Uterus (tissue), 3 donors: ENCODE measurements at regions not wholly inside any gene's neighbourhood (a gene's known extent, or its start where the extent isn't known, plus 50 kb on each side); places are given as distances from the start of the nearest gene placed in this dataset.

Experiments
- DNase-seq, 2 donors: peaks; one replicate each; pipeline ENCODE4 v3.0.0-alpha.2; 2019 to 2020
- H3K27ac ChIP-seq, 2 donors: fragments of 200-600 bp; sonication (generic); 1 replicate in 1 of 2; 2 replicates in 1 of 2; pipeline ENCODE4 v1.5.1; 2016 to 2018
- H3K27me3 ChIP-seq, 2 donors: fragments of 200-600 bp; sonication (generic); one replicate each; pipeline ENCODE4 v1.5.1; 2018 to 2019; ENCODE audit warnings: control low read depth in 1 of 2
- H3K36me3 ChIP-seq, 2 donors: fragments of 200-600 bp; sonication (generic); one replicate each; pipeline ENCODE4 v1.5.1; 2019; ENCODE audit warnings: control low read depth in 1 of 2
- H3K4me1 ChIP-seq, 2 donors: fragments of 200-600 bp; sonication (generic); one replicate each; pipeline ENCODE4 v1.5.1; 2018 to 2019; ENCODE audit warnings: control low read depth in 1 of 2
- H3K4me3 ChIP-seq, 2 donors: fragments of 200-600 bp; sonication (generic); 1 replicate in 1 of 2; 2 replicates in 1 of 2; pipeline ENCODE4 v1.5.1; 2018 to 2019; ENCODE audit warnings: mild to moderate bottlenecking in 1 of 2
- H3K9me3 ChIP-seq, 2 donors: fragments of 200-600 bp; sonication (generic); one replicate each; pipeline ENCODE4 v1.5.1; 2019; ENCODE audit warnings: control low read depth in 1 of 2
- POLR2A ChIP-seq, 2 donors: fragments of 450-650 bp; IDR thresholded peaks; one replicate each; pipeline ENCODE4 v1.6.1; 2016; ENCODE audit warnings: antibody characterized with exemption in 2 of 2, mild to moderate bottlenecking in 1 of 2, moderate library complexity in 1 of 2
- intact Hi-C: fragments of 100-400 bp; cut with DNase I; formaldehyde crosslinking; loops from one replicate; pipeline ENCODE4 v1.15.1; 2023; ENCODE audit warnings: low total_unique reads
- TF ChIP-seq, protein P1 (sequence below), 4 experiments: fragments of 200-600 bp in 2 of 4; fragments of 450-650 bp in 2 of 4; sonication (generic) in 2 of 4; IDR thresholded peaks; one replicate each; pipeline ENCODE4 v1.5.1; 2016 to 2019; ENCODE audit warnings: antibody characterized with exemption in 4 of 4, mild to moderate bottlenecking in 2 of 4, moderate library complexity in 1 of 4
- donor health status: DM: yes; HTN: yes; CAD: no.

DNA sequence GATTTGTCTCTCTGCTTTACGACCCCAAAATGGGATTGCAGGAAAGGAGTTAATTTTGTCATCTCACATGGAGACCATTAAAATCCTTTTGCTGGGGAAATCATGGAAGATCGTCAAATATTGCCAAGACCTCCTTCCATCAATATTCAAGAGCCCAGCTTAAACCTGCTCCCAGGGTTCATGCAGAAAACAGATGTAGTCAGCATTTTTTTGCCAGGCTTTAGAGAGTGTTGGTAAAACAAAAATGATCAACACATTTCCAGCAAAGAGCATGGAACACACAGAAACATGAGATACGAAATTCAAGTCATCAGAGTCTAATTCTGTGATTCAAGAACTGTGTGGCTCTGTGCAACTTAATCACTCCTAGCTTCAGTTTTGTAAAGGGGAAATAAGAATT, 118.0 kb upstream of the ATP10A start:
- H3K9me3 ChIP-seq, result no peaks in the 10 kb centered on the region
- no peak overlapping the region for H3K4me3 ChIP-seq
- H3K4me1 ChIP-seq, result no peaks in the 10 kb centered on the region
- TF ChIP-seq, protein P1, sequence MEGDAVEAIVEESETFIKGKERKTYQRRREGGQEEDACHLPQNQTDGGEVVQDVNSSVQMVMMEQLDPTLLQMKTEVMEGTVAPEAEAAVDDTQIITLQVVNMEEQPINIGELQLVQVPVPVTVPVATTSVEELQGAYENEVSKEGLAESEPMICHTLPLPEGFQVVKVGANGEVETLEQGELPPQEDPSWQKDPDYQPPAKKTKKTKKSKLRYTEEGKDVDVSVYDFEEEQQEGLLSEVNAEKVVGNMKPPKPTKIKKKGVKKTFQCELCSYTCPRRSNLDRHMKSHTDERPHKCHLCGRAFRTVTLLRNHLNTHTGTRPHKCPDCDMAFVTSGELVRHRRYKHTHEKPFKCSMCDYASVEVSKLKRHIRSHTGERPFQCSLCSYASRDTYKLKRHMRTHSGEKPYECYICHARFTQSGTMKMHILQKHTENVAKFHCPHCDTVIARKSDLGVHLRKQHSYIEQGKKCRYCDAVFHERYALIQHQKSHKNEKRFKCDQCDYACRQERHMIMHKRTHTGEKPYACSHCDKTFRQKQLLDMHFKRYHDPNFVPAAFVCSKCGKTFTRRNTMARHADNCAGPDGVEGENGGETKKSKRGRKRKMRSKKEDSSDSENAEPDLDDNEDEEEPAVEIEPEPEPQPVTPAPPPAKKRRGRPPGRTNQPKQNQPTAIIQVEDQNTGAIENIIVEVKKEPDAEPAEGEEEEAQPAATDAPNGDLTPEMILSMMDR (IDR thresholded peaks at IDR 0.05), result no peak
- no peak for TF ChIP-seq POLR2A (IDR thresholded peaks at IDR 0.05)
- H3K27ac ChIP-seq, result no peak overlapping the region
- no peaks in the 10 kb centered on the region for H3K27me3 ChIP-seq
- no peaks in the 10 kb centered on the region for H3K36me3 ChIP-seq
- DNase-seq, result no peak
- intact Hi-C loops, result no loop called here

DNA sequence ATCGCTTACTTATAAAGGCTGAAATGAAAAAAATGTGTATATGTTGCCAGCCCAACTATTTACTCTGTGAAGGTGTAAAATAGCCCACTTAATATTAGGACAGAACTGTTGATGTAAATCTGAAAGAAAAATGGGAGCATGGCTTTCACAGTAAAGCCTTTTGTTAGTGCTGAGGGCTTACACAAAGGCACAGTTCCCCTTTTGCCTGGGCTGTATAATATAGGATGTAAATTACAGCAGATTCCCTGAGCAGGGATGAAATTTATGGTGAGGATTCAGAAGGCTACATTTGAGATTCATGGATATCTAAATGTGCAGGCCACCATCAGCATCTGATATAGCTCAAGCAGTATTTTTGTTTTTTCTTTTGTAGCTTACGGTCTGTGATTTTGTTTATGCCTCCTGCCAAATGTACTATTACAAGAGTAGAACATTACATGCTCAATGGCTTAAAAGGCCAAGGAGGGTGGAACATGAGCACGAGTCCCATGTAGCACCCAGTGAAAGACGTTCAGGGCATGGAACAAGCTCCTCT, 109.1 kb upstream of the ATP10A start:
- no peaks in the 10 kb centered on the region for H3K9me3 ChIP-seq
- H3K4me3 ChIP-seq, result no peak overlapping the region
- no peaks in the 10 kb centered on the region for H3K4me1 ChIP-seq
- TF ChIP-seq, protein P1 (IDR thresholded peaks at IDR 0.05), result no peak
- TF ChIP-seq POLR2A (IDR thresholded peaks at IDR 0.05), result no peak
- intact Hi-C loops, result no loop called here
- no peak overlapping the region for H3K27ac ChIP-seq
- H3K36me3 ChIP-seq, result no peaks in the 10 kb centered on the region
- H3K27me3 ChIP-seq, result no peaks in the 10 kb centered on the region
- no peak for DNase-seq

DNA sequence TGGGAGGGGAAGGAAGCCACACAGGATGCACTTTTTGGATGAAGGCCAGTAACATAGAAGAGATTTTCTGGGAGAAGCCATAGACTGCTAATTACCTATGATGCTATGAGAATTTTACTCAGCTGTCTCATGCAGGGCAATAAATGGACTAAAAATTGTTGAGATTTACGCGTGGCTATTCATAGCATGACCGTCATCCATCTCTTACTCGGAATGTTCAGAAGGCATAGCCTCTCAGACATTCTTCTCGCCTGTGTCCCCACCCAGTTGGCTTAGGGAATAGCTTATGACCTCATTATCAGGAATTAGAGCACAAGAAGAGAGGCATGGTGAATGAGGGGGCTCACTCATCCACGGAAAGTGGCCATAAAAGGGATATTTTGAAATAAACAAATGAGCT, 107.9 kb upstream of the ATP10A start:
- Histone ChIP-seq H3K36me3 (no peaks in the 10 kb centered on the region), H3K4me1 (no peaks in the 10 kb centered on the region), H3K4me3 (no peak overlapping the region), H3K27ac (no peak overlapping the region), H3K9me3 (no peaks in the 10 kb centered on the region), H3K27me3 (no peaks in the 10 kb centered on the region)
- TF ChIP-seq, protein P1 (IDR thresholded peaks at IDR 0.05), result no peak
- no peak for TF ChIP-seq POLR2A (IDR thresholded peaks at IDR 0.05)
- no peak for DNase-seq
- intact Hi-C loops, result no loop called here

DNA sequence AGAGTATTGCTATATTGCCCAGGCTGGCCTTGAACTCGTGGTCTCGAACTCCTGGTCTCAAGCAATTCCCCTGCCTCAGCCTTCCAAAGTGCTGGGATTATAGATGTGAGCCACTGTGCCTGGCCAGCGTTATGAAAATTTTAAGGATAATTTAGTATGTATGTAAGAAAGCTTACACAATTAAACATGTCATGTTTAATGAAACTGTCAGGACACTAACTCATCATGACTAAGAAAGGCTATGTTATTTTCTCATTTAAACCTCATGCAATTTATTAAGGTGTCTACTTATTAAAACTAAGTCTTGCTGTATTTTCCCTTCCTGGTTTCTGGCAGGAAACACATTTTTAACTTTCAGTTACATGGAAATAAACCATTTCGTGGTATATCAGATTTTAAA, 106.8 kb upstream of the ATP10A start:
- intact Hi-C loops, result no loop called here
- no peak for DNase-seq
- Histone ChIP-seq H3K4me3 (no peak overlapping the region), H3K27ac (no peak overlapping the region), H3K27me3 (no peaks in the 10 kb centered on the region), H3K9me3 (no peaks in the 10 kb centered on the region), H3K4me1 (no peaks in the 10 kb centered on the region), H3K36me3 (no peaks in the 10 kb centered on the region)
- TF ChIP-seq POLR2A (IDR thresholded peaks at IDR 0.05), result no peak
- TF ChIP-seq, protein P1 (IDR thresholded peaks at IDR 0.05), result no peak

DNA sequence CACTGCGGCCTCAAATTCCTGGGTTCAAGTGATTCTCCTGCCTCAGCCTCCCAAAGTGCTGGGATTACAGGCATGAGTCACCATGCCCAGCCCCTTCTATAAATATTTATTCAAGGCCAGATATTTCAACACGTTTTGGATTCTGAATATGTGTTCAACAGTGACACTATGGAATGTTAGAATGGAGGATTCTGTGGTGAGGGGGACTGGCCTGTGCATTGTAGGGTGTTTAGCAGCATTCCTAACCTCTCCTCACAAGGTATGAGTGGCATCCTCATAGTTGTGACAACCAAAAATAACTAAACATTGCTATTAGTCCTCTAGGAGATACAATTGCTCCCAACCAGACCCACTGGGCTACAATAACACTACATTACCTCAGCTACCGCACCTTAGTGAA, 104.0 kb upstream of the ATP10A start:
- no peak overlapping the region for H3K27ac ChIP-seq
- H3K27me3 ChIP-seq, result no peaks in the 10 kb centered on the region
- H3K9me3 ChIP-seq, result no peaks in the 10 kb centered on the region
- no peak for DNase-seq
- no peaks in the 10 kb centered on the region for H3K4me1 ChIP-seq
- intact Hi-C loops, result no loop called here
- H3K36me3 ChIP-seq, result no peaks in the 10 kb centered on the region
- H3K4me3 ChIP-seq, result no peak overlapping the region
- no peak for TF ChIP-seq POLR2A (IDR thresholded peaks at IDR 0.05)
- TF ChIP-seq, protein P1 (IDR thresholded peaks at IDR 0.05), result no peak
